Nephron (organoid): ENCODE measurements at regions not wholly inside any gene's neighbourhood (a gene's known extent, or its start where the extent isn't known, plus 50 kb on each side); places are given as distances from the start of the nearest gene placed in this dataset.
A peak's percentile ranks its signal among the peaks of the same experiment; 100 is the strongest.

Experiments
- H3K27ac Mint-ChIP-seq, 3 experiments: 2 replicates each; pipeline ENCODE4 v1.8.0; 2020; ENCODE audit warnings: mixed read lengths in 3 of 3, mild to moderate bottlenecking in 2 of 3, moderate library complexity in 1 of 3
- H3K27me3 Mint-ChIP-seq: 2 replicates; pipeline ENCODE4 v1.8.0; 2021; ENCODE audit warnings: low read depth, mild to moderate bottlenecking, moderate library complexity, mixed read lengths
- H3K36me3 Mint-ChIP-seq: 2 replicates; pipeline ENCODE4 v1.8.0; 2020; ENCODE audit warnings: low read depth, mixed read lengths
- H3K4me1 Mint-ChIP-seq: 2 replicates; pipeline ENCODE4 v1.8.0; 2020; ENCODE audit warnings: mixed read lengths
- H3K4me3 Mint-ChIP-seq, 3 experiments: 2 replicates each; pipeline ENCODE4 v1.8.0; 2020; ENCODE audit warnings: mild to moderate bottlenecking in 3 of 3, mixed read lengths in 3 of 3, moderate library complexity in 2 of 3
- H3K9me3 Mint-ChIP-seq: 2 replicates; pipeline ENCODE4 v1.8.0; 2020; ENCODE audit warnings: mixed read lengths
- TF ChIP-seq, protein P1 (sequence below), 3 experiments: fragments of 200-600 bp; sonication (generic); IDR thresholded peaks; one replicate each; pipeline ENCODE4 v1.5.0; 2021; ENCODE audit warnings: antibody characterized with exemption in 3 of 3; ENCODE audit not compliant: unreplicated experiment in 3 of 3

- Mint-ChIP-seq H3K36me3 (peaks cover 13% of the 10 kb centered on the region), H3K4me1 (peaks cover 44% of the 10 kb centered on the region), H3K27me3 (no peaks in the 10 kb centered on the region), H3K27ac (peak overlapping the region; percentile 1 to 33 (median 30)), H3K9me3 (peaks cover 30% of the 10 kb centered on the region), H3K4me3 (peak overlapping the region in 1 of 3 experiments; percentile 17)
- TF ChIP-seq, protein P1, sequence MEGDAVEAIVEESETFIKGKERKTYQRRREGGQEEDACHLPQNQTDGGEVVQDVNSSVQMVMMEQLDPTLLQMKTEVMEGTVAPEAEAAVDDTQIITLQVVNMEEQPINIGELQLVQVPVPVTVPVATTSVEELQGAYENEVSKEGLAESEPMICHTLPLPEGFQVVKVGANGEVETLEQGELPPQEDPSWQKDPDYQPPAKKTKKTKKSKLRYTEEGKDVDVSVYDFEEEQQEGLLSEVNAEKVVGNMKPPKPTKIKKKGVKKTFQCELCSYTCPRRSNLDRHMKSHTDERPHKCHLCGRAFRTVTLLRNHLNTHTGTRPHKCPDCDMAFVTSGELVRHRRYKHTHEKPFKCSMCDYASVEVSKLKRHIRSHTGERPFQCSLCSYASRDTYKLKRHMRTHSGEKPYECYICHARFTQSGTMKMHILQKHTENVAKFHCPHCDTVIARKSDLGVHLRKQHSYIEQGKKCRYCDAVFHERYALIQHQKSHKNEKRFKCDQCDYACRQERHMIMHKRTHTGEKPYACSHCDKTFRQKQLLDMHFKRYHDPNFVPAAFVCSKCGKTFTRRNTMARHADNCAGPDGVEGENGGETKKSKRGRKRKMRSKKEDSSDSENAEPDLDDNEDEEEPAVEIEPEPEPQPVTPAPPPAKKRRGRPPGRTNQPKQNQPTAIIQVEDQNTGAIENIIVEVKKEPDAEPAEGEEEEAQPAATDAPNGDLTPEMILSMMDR (IDR thresholded peaks at IDR 0.05; ENCODE audit: unreplicated experiment in 3 of 3): no peak
These were observed 337.2 kb downstream of the SMOC2 start for GRCh38 chr6:168778201-168778600.

DNA sequence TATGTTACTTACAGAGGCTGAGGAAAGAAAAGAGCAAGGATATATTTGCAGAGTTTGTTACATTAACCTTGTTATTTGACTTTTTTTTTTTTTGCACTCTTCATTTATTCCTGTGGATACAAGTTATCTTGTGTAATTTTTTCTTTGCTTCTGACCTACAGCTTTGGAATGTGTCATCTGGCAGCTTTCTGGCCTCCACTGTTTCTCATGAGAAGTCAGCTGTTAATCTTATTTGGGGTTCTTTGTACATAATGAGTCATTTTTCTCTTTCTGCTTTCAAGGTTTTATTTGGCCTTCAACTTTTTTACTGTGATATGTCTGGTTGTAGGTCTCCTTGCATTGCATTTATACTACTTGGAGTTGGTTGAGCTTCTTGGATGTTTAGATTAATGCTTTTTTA lies 333.4 kb downstream of the SMOC2 start:
- TF ChIP-seq, protein P1 (IDR thresholded peaks at IDR 0.05; ENCODE audit: unreplicated experiment in 3 of 3): no peak
- H3K27ac Mint-ChIP-seq: no peak overlapping the region
- peaks cover 20% of the 10 kb centered on the region for H3K4me1 Mint-ChIP-seq
- H3K36me3 Mint-ChIP-seq: peaks cover 20% of the 10 kb centered on the region
- peaks cover 47% of the 10 kb centered on the region for H3K9me3 Mint-ChIP-seq
- H3K4me3 Mint-ChIP-seq: no peak overlapping the region
- H3K27me3 Mint-ChIP-seq: no peaks in the 10 kb centered on the region

GRCh38 chr6:168773788-168774187 lies 332.8 kb downstream of the SMOC2 start:
- peaks cover 51% of the 10 kb centered on the region for H3K9me3 Mint-ChIP-seq
- no peak overlapping the region for H3K27ac Mint-ChIP-seq
- H3K27me3 Mint-ChIP-seq: no peaks in the 10 kb centered on the region
- H3K36me3 Mint-ChIP-seq: peaks cover 23% of the 10 kb centered on the region
- H3K4me1 Mint-ChIP-seq: peaks cover 15% of the 10 kb centered on the region
- no peak overlapping the region for H3K4me3 Mint-ChIP-seq
- TF ChIP-seq, protein P1 (IDR thresholded peaks at IDR 0.05; ENCODE audit: unreplicated experiment in 3 of 3): no peak

- H3K9me3 Mint-ChIP-seq: peaks cover 21% of the 10 kb centered on the region
- H3K4me3 Mint-ChIP-seq: no peak overlapping the region
- H3K27me3 Mint-ChIP-seq: no peaks in the 10 kb centered on the region
- H3K27ac Mint-ChIP-seq: peak overlapping the region in 2 of 3 experiments; percentile 38 to 64
- peaks cover 29% of the 10 kb centered on the region for H3K4me1 Mint-ChIP-seq
- TF ChIP-seq, protein P1 (IDR thresholded peaks at IDR 0.05; ENCODE audit: unreplicated experiment in 3 of 3): no peak
- peaks cover 4% of the 10 kb centered on the region for H3K36me3 Mint-ChIP-seq
These were observed 324.8 kb downstream of the SMOC2 start for GRCh38 chr6:168765752-168766151.

DNA sequence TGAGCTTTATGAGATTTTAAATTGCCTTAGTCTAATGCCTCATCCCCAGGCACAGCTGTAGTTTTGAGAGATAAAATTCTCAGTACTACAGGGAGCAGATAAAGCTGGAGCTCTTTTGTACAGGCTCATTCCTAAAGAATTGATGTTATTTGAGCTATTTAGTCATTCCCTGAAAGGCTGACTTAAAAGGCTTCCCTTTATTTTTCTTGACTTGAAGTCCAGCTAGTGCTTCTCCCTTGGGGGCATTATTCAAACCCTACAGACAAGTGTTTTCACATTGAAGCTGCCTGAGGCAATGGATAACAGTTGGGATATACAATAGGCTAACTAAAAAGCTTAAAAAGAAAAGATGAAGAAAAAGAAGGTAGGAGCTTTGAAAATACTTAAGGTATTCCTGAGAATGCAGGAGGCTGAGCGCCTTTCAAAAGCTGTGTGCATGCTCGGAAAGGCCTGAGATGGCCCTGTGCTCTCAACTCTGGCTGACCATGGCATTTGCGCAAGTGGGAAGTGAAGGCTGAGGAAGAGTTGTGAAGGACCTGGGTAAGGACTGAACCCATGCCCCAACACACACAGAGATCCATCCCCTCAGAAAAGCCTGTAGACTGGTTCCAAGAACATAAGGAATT lies 315.1 kb downstream of the SMOC2 start:
- peaks cover 17% of the 10 kb centered on the region for H3K9me3 Mint-ChIP-seq

More for the DNA sequence above, 315.1 kb downstream of the SMOC2 start:
- Mint-ChIP-seq H3K36me3 (no peaks in the 10 kb centered on the region), H3K27me3 (no peaks in the 10 kb centered on the region), H3K4me1 (peaks cover 12% of the 10 kb centered on the region), H3K27ac (peak overlapping the region in 2 of 3 experiments; percentile 7 to 64), H3K4me3 (no peak overlapping the region)
- TF ChIP-seq, protein P1 (IDR thresholded peaks at IDR 0.05; ENCODE audit: unreplicated experiment in 3 of 3): no peak
